HEK293 (cell line): ENCODE measurements at regions not wholly inside any gene's neighbourhood (a gene's known extent, or its start where the extent isn't known, plus 50 kb on each side); places are given as distances from the start of the nearest gene placed in this dataset.
A peak's percentile ranks its signal among the peaks of the same experiment; 100 is the strongest.

Source experiments
- CTCF ChIA-PET: fragments of 350-600 bp; formaldehyde crosslinking; extraction: SDS; loops from one replicate; lab custom pipeline; 2021; ENCODE audit warnings: antibody characterized with exemption; lab: Yijun Ruan, JAX
- POLR2A ChIA-PET: fragments of 300-600 bp; formaldehyde crosslinking; extraction: SDS; loops from one replicate; lab custom pipeline; 2020; ENCODE audit warnings: antibody characterized with exemption, inconsistent platforms; lab: Yijun Ruan, JAX
- H3K27ac ChIP-seq: fragments of 200-500 bp; sonication (Bioruptor generic); 2 replicates; pipeline ENCODE4 v1.5.1; 2014; ENCODE audit warnings: low read depth, low read length, control low read depth, inconsistent platforms; ENCODE audit errors: extremely low read depth
- H3K36me3 ChIP-seq, 2 experiments: fragments of 200-500 bp in 1 of 2; sonication (Bioruptor generic) in 1 of 2; 1 replicate in 1 of 2; 2 replicates in 1 of 2; pipeline ENCODE4 v1.5.1; 2014 to 2017; ENCODE audit warnings: inconsistent platforms in 2 of 2, low read length in 2 of 2; ENCODE audit not compliant: control insufficient read depth in 2 of 2, insufficient read depth in 1 of 2
- H3K4me1 ChIP-seq: fragments of 200-500 bp; sonication (Bioruptor generic); 2 replicates; pipeline ENCODE4 v1.5.1; 2014; ENCODE audit warnings: mild to moderate bottlenecking, low read length, inconsistent platforms; ENCODE audit not compliant: control insufficient read depth, insufficient read depth
- H3K4me3 ChIP-seq: 2 replicates; pipeline ENCODE4 v1.5.1; 2011; ENCODE audit warnings: low read depth, mild to moderate bottlenecking, control low read depth, low read length, moderate library complexity
- H3K9me3 ChIP-seq: fragments of 200-500 bp; sonication (Bioruptor generic); 2 replicates; pipeline ENCODE4 v1.5.1; 2014; ENCODE audit warnings: low read depth, low read length, inconsistent platforms; ENCODE audit not compliant: control insufficient read depth, insufficient read depth
- FEZF1 ChIP-seq: fragments of 450-650 bp; formaldehyde crosslinking; IDR thresholded peaks from 2 replicates; pipeline ENCODE4 v1.5.1; 2016; ENCODE audit warnings: missing biosample characterization, missing genetic modification characterization
- GFI1B ChIP-seq: fragments of 450-650 bp; formaldehyde crosslinking; IDR thresholded peaks from 2 replicates; pipeline ENCODE4 v1.5.1; 2016; ENCODE audit warnings: missing biosample characterization, missing genetic modification characterization
- HOXD13 ChIP-seq: sonication (generic); formaldehyde crosslinking; IDR thresholded peaks from 2 replicates; pipeline ENCODE4 v1.8.0; 2022; ENCODE audit warnings: missing genetic modification reagents, borderline replicate concordance
- KLF8 ChIP-seq: fragments of 450-650 bp; formaldehyde crosslinking; IDR thresholded peaks from 2 replicates; pipeline ENCODE4 v1.5.1; 2016; ENCODE audit warnings: missing biosample characterization, missing genetic modification characterization
- OVOL3 ChIP-seq: fragments of 450-650 bp; formaldehyde crosslinking; IDR thresholded peaks from 2 replicates; pipeline ENCODE4 v1.5.1; 2016; ENCODE audit warnings: missing biosample characterization, missing genetic modification characterization
- SCRT2 ChIP-seq: fragments of 450-650 bp; formaldehyde crosslinking; IDR thresholded peaks from 2 replicates; pipeline ENCODE4 v1.5.1; 2016; ENCODE audit warnings: missing biosample characterization, missing genetic modification characterization
- SP7 ChIP-seq: fragments of 450-650 bp; formaldehyde crosslinking; IDR thresholded peaks from 2 replicates; pipeline ENCODE4 v1.5.1; 2016; ENCODE audit warnings: missing biosample characterization, missing genetic modification characterization
- WT1 ChIP-seq: fragments of 450-650 bp; formaldehyde crosslinking; IDR thresholded peaks from 2 replicates; pipeline ENCODE4 v1.5.1; 2016; ENCODE audit warnings: missing biosample characterization, missing genetic modification characterization
- ZNF148 ChIP-seq: fragments of 450-650 bp; formaldehyde crosslinking; IDR thresholded peaks from 2 replicates; pipeline ENCODE4 v1.5.0; 2017; ENCODE audit warnings: missing biosample characterization, missing genetic modification characterization, borderline replicate concordance
- ZNF184 ChIP-seq: fragments of 450-650 bp; IDR thresholded peaks from 2 replicates; pipeline ENCODE4 v1.5.1; 2018; ENCODE audit warnings: missing biosample characterization, mild to moderate bottlenecking, missing genetic modification characterization
- ZNF248 ChIP-seq: fragments of 450-650 bp; formaldehyde crosslinking; IDR thresholded peaks from 2 replicates; pipeline ENCODE4 v1.5.1; 2017; ENCODE audit warnings: missing biosample characterization, missing genetic modification characterization
- ZNF280D ChIP-seq: fragments of 450-650 bp; formaldehyde crosslinking; IDR thresholded peaks from 2 replicates; pipeline ENCODE4 v1.5.1; 2016; ENCODE audit warnings: missing biosample characterization, missing genetic modification characterization
- ZNF341 ChIP-seq: fragments of 450-650 bp; formaldehyde crosslinking; IDR thresholded peaks from 2 replicates; pipeline ENCODE4; 2016; ENCODE audit warnings: low read depth, missing biosample characterization, missing genetic modification characterization
- ZNF366 ChIP-seq: fragments of 450-650 bp; formaldehyde crosslinking; conservative IDR thresholded peaks from 2 replicates; pipeline ENCODE4 v1.5.1; 2016; ENCODE audit warnings: missing biosample characterization, missing genetic modification characterization
- ZNF473 ChIP-seq: fragments of 450-650 bp; formaldehyde crosslinking; IDR thresholded peaks from 2 replicates; pipeline ENCODE4 v1.5.1; 2017; ENCODE audit warnings: missing biosample characterization, missing genetic modification characterization
- ZNF555 ChIP-seq: fragments of 450-650 bp; formaldehyde crosslinking; conservative IDR thresholded peaks from 2 replicates; pipeline ENCODE4 v1.5.1; 2017; ENCODE audit warnings: missing biosample characterization, mild to moderate bottlenecking, missing genetic modification characterization, inconsistent platforms
- ZNF600 ChIP-seq: fragments of 450-650 bp; formaldehyde crosslinking; IDR thresholded peaks from 2 replicates; pipeline ENCODE4 v1.5.1; 2016; ENCODE audit warnings: missing biosample characterization, missing genetic modification characterization
- ZNF623 ChIP-seq: fragments of 450-650 bp; formaldehyde crosslinking; IDR thresholded peaks from 2 replicates; pipeline ENCODE4 v1.5.1; 2016; ENCODE audit warnings: missing biosample characterization, missing genetic modification characterization
- ZNF692 ChIP-seq: fragments of 450-650 bp; formaldehyde crosslinking; IDR thresholded peaks from 2 replicates; pipeline ENCODE4 v1.5.1; 2016; ENCODE audit warnings: missing biosample characterization, missing genetic modification characterization
- ZNF707 ChIP-seq: fragments of 450-650 bp; formaldehyde crosslinking; IDR thresholded peaks from 2 replicates; pipeline ENCODE4 v1.5.1; 2016; ENCODE audit warnings: missing biosample characterization, missing genetic modification characterization
- ZNF791 ChIP-seq: fragments of 450-650 bp; formaldehyde crosslinking; IDR thresholded peaks from 2 replicates; pipeline ENCODE4 v1.5.1; 2016; ENCODE audit warnings: missing biosample characterization, missing genetic modification characterization

GRCh38 chr14:30218907-30219306 lies 291.3 kb upstream of the PRKD1 start:
- Histone ChIP-seq H3K4me1 (peaks cover 18% of the 10 kb centered on the region), H3K27ac (no peak overlapping the region), H3K9me3 (no peaks in the 10 kb centered on the region), H3K36me3 (no peaks in the 10 kb centered on the region), H3K4me3 (no peak overlapping the region)
- CTCF ChIA-PET = interaction anchor here (1.0 to 2.7 kb wide), 3 partner anchors 52 to 670 kb away, joined by 5 to 10 read pairs (median 7); no protein-coding TSS in a partner anchor
- POLR2A ChIA-PET = no interaction called here
- TF ChIP-seq GFI1B (tag by site-specific recombination) (no peak), OVOL3 (no peak), ZNF623 (no peak), ZNF148 (tag by site-specific recombination) (no peak)

- ChIA-PET POLR2A (no interaction called here), CTCF (interaction anchor here (1.5 to 1.6 kb wide), 2 partner anchors 12 to 49 kb away, joined by 3 to 5 read pairs; no protein-coding TSS in a partner anchor)
- peaks cover 18% of the 10 kb centered on the region for H3K4me1 ChIP-seq
Observed at GRCh38 chr14:30221546-30221945, 293.9 kb upstream of the PRKD1 start.

GRCh38 chr14:30223385-30223785 lies 295.7 kb upstream of the PRKD1 start:
- Histone ChIP-seq H3K36me3 (no peaks in the 10 kb centered on the region), H3K4me3 (no peak overlapping the region), H3K9me3 (no peaks in the 10 kb centered on the region), H3K4me1 (peaks cover 20% of the 10 kb centered on the region), H3K27ac (no peak overlapping the region)
- CTCF ChIA-PET = interaction anchor here (1.2 to 1.8 kb wide), 3 partner anchors 9 to 220 kb away, joined by 3 to 18 read pairs (median 7); no protein-coding TSS in a partner anchor
- POLR2A ChIA-PET = interaction anchor here (0.9 kb wide), 1 partner anchor 1457 kb away, joined by 3 read pairs; the partner anchor contains the start of gene FOXG1
- TF ChIP-seq ZNF366 (tag by site-specific recombination) (0 out of 2 replicates have a peak, but pooled peaks have one; percentile 27), GFI1B (tag by site-specific recombination) (no peak), ZNF473 (tag by site-specific recombination) (no peak), KLF8 (tag by site-specific recombination) (0 out of 2 replicates have a peak, but pooled peaks have one; percentile 18), ZNF148 (tag by site-specific recombination) (no peak), ZNF248 (tag by site-specific recombination) (no peak), SCRT2 (tag by site-specific recombination) (no peak), WT1 (tag by site-specific recombination) (no peak), HOXD13 (CRISPR knock-in tag) (no peak), ZNF280D (tag by site-specific recombination) (no peak), ZNF692 (tag by site-specific recombination) (peak; percentile 51), ZNF555 (tag by site-specific recombination) (no peak), ZNF184 (tag by site-specific recombination) (0 out of 2 replicates have a peak, but pooled peaks have one; percentile 57), ZNF600 (tag by site-specific recombination) (peak; percentile 41; the same call in 1 of the 2 replicates), SP7 (tag by site-specific recombination) (0 out of 2 replicates have a peak, but pooled peaks have one; percentile 19), ZNF341 (no peak)

More at GRCh38 chr14:30221546-30221945, 293.9 kb upstream of the PRKD1 start:
- Histone ChIP-seq H3K36me3 (no peaks in the 10 kb centered on the region), H3K9me3 (no peaks in the 10 kb centered on the region), H3K27ac (no peak overlapping the region), H3K4me3 (no peak overlapping the region)
- TF ChIP-seq ZNF707 (no peak), FEZF1 (tag by site-specific recombination) (peak; percentile 67), ZNF791 (tag by site-specific recombination) (no peak)
